ENCODE measurements at regions not wholly inside any gene's neighbourhood (a gene's known extent, or its start where the extent isn't known, plus 50 kb on each side); places are given as distances from the start of the nearest gene placed in this dataset.
"Not testable (repeated sequence)": the region's sequence is repeated elsewhere in the genome, so short reads cannot be mapped to it uniquely, and the experiment has no call there.

DNA sequence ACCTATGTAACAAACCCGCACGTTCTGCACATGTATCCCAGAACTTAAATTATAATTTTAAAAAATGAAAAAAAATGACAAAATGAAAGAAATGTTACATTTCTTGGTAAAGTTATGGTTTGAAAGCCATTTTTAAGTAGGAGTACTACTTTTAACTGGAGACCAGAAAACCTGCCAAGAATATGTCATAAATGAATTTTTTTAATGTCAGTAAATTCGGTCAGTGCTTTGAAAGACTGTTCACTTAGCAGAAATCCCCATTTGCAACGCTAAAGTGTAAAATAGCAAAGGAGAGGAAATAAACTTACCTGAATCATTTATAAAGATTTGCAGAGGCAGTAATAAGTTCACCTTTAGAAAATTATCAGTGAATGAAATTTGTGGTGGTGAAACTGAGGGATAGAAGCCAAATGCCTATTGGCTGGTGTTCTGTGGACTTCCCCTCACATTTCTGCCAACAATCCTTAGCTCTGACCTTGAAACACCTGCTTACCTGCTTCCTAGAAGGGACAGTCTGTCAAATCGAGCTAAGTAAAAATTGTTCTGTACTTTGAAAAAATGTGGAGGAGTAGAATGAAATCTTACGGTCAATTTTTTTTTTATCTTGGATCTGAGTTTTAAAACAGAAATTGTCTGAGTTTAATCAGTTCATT, 714.2 kb downstream of the SLC6A15 start:
- DNase-seq: no peak

DNA sequence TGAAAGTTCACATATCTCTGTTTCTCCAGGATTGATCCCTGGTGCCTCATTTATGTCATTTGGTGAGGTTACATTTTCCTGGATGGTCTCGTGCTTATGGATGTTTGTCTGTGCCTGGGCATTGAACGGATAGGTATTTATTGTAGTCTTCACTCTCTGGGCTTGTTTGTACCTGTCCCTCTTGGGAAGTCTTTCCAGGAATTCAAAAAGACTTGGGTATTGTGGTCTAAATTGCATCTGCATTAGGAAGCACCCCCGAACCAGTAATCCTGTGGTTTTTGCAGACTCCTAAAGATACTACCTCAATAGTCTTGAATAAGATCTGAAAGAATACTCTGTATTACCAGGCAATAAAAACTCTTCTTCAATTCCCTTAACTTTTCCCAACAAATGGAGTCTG, 720.8 kb downstream of the SLC6A15 start:
- DNase-seq: no peak

DNA sequence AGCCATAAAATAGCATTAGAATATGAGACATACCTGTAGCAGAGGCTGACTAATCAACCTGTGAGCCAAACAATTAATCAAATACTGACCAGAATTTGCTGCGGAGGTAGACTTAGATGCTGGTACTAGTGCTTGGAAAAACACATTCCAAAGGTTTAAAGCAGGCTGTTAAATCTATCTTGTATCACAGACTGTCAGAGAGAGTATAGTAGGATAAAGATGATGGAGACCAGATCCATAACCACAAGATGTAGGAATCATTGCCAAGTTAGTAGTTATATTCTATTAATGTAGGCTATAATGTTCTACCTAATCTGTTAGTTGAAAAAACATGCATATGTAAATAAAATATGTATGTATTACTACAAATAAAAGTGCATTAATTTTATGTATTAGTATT, 726.2 kb downstream of the SLC6A15 start:
- no peak for DNase-seq

GRCh38 chr12:84183576-84183975, 729.0 kb downstream of the SLC6A15 start:
- DNase-seq: no peak

DNA sequence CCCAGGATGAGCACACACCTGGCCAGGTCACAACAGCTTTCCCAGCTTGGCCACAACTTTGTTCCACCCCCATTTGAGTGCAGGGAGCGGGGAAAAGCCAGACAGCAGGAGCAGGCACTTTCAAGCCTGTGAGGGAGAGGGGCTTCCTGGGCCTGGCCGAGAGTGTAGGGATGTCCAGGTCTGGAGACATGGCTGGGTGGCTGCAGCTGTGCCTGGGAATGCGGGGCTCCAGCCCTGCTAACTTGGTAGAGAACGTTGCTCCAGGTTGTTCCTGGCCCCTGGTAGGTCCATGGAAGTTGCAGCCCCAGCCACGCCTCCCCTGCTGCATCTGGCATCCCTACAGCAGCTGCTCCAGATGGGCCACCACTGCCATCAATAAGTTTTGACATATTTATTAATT, 738.5 kb downstream of the SLC6A15 start:
- DNase-seq: no peak

GRCh38 chr12:84172823-84173424, 739.7 kb downstream of the SLC6A15 start:
- DNase-seq: no peak

DNA sequence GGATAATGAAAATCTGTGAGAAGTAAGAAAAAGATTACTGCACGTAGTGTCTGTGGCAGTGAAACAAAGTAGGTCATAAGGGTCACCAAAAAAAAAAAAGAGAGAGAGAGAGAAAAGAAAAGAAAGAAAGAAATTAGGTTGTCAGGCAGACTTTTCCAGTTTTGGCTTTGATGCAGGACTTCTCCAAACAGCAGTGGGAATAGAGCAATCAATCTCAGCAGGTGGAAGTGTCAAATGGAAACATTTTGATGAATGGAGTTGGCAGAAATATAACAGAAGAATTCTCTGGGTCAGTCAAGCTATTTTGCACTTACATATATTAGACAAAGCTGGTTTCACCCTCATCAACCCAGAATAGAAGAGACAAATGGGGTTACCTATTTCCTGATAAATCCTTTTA, 745.8 kb downstream of the SLC6A15 start:
- DNase-seq: no peak

- DNase-seq: no peak
These were observed 746.5 kb downstream of the SLC6A15 start for GRCh38 chr12:84165998-84166571.

DNA sequence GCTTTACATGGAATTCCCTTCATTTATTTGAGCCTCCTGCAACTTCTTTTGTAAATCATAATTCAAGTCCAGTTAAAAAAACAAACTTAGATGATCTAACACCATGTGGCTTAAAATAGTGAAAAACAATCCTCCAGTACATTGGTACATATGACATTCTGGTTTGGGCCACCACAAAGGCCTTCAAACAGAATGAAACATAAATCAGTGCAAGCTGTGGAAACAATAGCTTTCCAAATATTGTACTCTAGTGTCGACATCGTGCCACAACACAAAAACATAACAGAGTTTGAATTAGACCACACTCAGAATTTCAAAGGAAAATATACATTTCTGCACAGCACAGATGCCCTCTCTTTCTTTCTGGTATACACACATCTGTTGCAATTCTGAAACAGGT, 751.3 kb downstream of the SLC6A15 start:
- DNase-seq: no peak

DNA sequence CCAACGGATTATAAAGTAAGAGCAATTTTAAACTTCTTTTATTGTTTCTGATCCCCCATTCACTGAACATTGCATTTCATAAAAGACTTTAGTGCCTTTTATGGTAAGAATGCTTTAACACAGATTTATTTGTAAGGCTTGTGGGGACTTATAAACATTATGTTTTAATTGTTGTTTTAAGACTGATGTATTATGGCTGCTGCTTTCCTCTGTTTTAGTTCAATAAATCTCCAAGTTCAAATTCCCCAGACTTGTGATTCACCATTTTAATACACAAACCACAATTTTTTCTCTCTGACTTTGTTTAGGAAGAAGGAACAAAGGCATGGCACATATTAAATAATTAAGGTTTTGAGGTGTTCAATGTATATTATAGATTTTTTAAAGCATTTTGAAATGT, 753.3 kb downstream of the SLC6A15 start:
- DNase-seq: no peak

- DNase-seq: no peak
These were observed 755.4 kb downstream of the SLC6A15 start for GRCh38 chr12:84157170-84157569.

DNA sequence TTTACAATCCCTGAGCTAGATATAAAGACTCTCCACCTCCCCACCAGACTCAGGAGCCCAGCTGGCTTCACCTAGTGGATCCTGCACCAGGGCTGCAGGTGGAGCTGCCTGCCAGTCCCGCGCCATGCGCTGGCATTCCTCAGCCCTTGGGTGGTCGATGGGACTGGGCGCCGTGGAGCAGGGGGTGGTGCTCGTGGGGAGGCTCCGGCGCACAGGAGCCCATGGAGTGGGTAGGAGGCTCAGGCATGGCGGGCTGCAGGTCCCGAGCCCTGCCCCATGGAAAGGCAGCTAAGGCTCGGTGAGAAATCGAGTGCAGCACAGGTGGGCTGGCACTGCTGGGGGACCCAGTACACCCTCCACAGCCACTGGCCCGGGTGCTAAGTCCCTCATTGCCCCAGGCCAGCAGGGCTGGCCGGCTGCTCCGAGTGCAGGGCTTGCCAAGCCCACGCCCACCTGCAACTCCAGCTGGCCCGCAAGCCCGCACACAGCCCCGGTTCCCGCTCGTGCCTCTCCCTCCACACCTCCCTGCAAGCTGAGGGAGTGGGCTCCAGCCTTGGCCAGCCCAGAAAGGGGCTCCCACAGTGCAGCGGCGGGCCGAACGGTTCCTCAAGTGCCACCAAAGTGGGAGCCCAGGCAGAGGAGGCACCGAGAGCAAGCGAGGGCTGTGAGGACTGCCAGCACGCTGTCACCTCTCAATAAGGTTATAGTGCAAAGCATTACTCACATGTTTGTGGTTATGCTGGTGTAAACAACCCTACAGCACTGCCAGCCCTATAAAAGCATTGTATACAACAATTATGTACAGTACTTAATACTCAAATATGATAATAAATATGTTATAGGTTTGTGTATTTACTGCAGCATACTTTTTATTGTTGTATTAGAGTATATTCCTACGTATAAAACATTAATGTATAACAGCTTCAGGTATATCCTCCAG, 757.3 kb downstream of the SLC6A15 start:
- DNase-seq: not testable (repeated sequence)

DNA sequence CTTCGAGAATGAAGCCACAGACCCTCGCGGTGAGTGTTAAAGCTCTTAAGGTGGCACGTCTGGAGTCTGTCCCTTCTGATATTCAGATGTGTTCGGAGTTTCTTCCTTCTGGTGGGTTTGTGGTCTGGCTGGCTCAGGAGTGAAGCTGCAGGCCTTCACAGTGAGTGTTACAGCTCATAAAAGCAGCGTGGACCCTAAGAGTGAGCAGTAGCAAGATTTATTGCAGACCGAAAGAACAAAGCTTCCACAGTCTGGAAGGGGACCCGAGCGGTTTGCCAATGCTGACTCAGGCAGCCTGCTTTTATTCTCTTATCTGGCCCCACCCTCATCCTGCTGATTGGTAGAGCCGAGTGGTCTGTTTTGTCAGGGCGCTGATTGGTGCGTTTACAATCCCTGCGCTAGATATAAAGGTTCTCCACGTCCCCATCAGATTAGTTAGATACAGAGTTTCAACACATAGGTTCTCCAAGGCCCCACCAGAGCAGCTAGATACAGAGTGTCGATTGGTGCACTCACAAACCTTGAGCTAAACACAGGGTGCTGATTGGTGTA, 758.1 kb downstream of the SLC6A15 start:
- DNase-seq: not testable (repeated sequence)

DNA sequence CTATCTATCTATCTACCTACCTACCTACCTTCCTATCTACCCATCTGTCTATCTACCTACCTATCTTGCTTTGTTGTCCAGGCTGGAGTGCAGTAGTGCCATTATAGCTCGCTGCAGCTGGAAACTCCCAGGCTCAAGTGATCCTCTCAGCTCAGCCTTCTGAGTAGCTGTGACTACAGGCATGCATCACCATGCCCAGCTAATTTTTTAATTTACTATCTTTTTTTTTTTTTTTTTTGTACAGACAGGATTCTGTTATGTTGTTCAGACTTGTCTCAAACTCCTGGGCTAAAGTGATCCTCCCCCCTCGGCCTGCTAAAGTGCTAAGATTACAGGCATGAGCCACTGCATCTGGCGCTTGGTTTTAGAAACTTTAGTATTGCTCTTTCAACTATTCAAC, 762.4 kb downstream of the SLC6A15 start:
- no peak for DNase-seq

- no peak for DNase-seq
These were observed 764.3 kb downstream of the SLC6A15 start for GRCh38 chr12:84148335-84148734.

- no peak for DNase-seq
These were observed 775.7 kb downstream of the SLC6A15 start for GRCh38 chr12:84136862-84137367.

- no peak for DNase-seq
These were observed 776.9 kb downstream of the SLC6A15 start for GRCh38 chr12:84135586-84136279.

DNA sequence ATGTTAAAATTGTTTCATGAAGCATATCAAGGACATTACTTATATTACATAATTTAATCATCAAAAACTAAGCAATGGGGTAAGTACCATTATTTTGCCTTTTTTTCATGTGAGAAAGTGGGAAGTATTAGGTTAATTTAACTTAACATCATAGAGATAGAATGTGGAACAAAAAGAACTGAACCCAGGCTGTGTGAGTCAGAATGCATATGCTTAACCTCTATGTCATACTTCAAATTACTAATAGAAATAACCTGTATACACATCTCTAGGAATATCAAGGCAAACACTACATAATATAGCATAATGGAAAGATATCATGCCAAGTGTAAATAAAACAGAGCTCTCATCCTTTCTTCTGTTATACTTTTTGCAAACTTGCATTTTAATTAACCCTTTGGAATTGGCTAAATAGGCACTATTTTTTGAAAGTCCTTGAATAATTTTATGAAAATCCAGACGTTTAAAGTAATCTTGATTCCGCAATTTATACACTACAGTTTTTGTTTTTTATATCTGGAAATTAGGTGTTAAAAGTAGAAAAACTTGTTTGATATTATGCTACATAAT, 777.7 kb downstream of the SLC6A15 start:
- no peak for DNase-seq

DNA sequence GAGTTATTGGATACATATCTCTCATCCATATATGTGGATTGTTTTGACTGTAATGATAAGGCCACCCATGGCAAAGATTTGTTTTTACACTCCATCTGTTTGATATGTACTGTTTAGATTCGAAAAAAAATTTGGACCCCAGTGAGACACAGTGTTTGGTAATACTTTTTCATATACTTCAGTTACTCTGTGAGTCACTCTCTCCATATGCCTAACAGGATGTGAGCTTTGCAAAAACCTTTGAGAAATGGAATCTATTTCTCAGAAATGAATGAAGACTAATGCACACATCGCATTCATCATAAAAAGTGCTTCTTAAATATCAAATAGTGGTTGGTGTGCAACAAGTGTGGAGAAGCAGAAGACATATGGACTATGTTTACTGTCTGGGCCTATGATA, 781.5 kb downstream of the SLC6A15 start:
- DNase-seq: no peak

- no peak for DNase-seq
These were observed 784.2 kb downstream of the SLC6A15 start for GRCh38 chr12:84128117-84128991.

DNA sequence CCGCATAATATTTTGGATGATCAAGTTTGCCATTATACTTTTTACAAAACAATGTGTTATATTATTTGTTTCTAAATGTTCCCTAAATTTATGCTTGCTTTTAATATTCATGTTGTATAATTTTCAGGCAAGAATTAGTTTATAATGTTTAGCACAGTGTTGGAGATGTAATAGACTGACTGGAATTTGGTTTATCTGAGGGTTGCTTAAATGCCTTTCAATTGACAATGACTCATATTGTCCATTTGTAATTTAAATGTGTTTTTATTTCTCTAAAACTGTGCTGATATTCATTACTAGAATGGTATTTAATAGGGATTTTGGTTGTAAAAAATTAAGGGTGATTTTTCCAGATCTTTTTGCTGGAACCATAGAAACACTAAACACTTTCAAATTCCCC, 788.4 kb downstream of the SLC6A15 start:
- DNase-seq: no peak

Data from kidney glomerular epithelial cell (primary cell).